GF-D8 (cell line): ENCODE measurements at regions not wholly inside any gene's neighbourhood (a gene's known extent, or its start where the extent isn't known, plus 50 kb on each side); places are given as distances from the start of the nearest gene placed in this dataset.
"Not testable (repeated sequence)": the region's sequence is repeated elsewhere in the genome, so short reads cannot be mapped to it uniquely, and the experiment has no call there.

ENCODE experiments used
- DNase-seq: peaks from one replicate; lab custom pipeline; 2025; lab: John Stamatoyannopoulos, UW

- no peak for DNase-seq
These were observed 84.2 kb upstream of the S1PR1 start for GRCh38 chr1:101152633-101153032.

- no peak for DNase-seq
These were observed 85.5 kb upstream of the S1PR1 start for GRCh38 chr1:101151286-101151685.

DNA sequence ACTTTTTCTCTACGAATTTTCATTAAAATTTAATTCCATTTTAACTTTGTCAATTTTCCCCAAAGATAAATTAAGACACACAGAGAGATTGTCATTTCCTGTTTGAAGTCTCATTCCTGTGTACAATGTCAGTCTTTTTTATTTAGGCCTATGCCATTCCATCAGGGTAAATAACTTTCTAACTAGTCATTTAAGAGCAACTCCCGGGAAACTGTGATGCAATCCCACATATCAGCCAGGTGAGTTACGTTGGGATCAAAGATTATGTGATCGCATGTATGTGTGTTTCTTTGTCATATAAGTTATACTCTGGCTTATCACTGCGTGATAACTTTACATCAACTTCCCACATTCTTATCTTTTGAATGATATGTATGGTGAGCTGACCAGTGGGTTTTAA, 86.1 kb upstream of the S1PR1 start:
- no peak for DNase-seq

DNA sequence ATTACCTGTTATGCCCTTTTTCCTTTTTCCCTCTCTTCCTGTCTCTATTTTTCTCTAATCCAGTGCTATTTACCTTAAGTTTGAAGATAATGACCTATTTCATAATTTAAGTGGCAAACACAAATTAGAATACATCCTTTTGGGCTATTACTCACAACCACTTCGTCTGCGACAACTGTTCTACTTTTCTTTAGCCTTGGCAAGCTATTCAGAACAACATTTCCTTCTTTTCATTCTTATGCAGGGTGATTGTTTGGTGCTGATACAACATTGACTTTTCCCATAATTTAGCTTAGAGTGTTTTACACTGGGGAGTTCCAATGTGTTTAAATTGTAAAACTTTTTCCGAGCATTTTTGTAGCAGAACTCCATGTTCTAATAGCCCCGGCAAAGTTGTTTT, 86.6 kb upstream of the S1PR1 start:
- DNase-seq, result no peak

- DNase-seq, result no peak
These were observed 87.8 kb upstream of the S1PR1 start for GRCh38 chr1:101148980-101149379.

DNA sequence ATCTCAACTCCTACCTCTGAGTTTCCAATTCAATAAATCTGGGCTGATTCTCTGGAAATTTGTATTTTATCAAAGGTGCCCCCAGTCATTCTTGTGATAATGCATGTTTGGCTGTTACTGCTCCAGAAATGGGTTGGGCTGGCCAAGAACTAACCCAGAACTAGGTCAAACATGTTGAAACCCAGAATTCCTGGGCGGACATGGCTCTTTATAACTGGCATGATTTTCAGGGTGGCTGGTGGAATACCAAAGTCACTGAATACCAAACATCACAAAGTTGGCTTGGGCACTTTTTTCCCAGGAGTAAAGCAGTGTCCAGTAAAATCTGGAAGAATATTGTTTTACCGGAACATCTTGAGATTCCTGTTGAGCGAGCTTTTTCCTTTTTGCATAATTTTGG, 89.4 kb upstream of the S1PR1 start:
- no peak for DNase-seq

GRCh38 chr1:101145449-101145820, 91.4 kb upstream of the S1PR1 start:
- no peak for DNase-seq

- DNase-seq, result no peak
These were observed 92.0 kb upstream of the S1PR1 start for GRCh38 chr1:101144671-101145448.

DNA sequence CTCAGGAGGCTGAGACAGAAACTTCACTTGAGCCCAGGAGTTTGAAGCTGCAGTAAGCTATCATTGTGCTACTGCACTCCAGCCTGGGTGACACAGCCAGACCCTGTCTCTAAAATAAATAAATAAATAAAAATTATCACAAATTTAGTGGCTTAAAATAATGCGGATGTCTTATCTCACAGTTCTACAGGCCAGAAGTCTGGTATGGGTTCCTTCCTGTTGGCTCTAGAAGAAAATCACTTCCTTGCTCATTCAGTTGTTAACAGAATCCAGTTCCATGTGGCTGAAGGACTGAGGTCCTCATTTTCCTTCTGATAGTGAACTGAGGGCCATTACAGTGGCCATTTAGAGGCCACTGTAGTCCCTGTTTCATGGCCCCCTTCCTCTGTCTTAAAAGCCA, 94.6 kb upstream of the S1PR1 start:
- no peak for DNase-seq

- no peak for DNase-seq
These were observed 95.4 kb upstream of the S1PR1 start for GRCh38 chr1:101141376-101141775.

DNA sequence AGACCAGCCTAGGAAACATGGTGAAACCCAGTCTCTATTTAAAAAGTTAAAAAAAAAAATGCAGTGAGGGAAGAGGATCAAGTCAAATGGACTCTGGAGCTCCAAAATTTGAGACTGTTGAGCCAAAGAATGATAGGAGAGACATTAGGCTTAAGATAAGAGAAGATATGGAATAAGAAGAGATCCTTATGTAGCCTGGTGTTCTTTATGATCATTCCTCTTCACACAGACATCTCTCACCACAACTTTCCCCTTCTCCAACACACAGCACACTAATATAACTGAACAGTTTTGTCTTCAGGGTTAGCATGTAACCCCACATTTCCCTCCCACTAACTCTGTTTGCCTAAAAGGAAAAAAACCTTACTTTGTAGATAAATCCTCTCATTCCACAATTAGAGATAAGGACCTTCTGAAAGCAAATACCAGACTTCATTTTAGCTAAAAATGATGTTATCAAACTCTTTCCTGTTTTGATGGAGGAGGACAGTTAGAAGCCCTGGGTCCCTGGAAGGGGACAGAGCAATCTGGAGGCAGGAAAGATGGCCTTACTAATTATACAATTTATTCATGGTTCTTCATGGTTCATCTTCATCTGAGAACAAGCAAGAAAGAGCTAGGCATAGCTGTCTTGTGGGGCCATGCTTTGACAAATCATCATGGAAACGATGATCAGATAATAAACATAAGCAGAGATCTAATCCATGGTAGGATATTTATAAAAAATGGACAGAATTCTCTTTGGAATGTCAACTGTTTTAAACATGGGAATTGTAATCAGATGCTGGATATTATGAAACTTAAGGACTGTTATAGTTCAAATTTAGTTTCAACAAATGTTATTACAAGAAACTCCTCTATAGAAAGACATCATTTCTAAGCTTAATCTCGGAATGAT, 96.7 kb upstream of the S1PR1 start:
- DNase-seq, result no peak

GRCh38 chr1:101139130-101139529, 97.7 kb upstream of the S1PR1 start:
- DNase-seq, result no peak

DNA sequence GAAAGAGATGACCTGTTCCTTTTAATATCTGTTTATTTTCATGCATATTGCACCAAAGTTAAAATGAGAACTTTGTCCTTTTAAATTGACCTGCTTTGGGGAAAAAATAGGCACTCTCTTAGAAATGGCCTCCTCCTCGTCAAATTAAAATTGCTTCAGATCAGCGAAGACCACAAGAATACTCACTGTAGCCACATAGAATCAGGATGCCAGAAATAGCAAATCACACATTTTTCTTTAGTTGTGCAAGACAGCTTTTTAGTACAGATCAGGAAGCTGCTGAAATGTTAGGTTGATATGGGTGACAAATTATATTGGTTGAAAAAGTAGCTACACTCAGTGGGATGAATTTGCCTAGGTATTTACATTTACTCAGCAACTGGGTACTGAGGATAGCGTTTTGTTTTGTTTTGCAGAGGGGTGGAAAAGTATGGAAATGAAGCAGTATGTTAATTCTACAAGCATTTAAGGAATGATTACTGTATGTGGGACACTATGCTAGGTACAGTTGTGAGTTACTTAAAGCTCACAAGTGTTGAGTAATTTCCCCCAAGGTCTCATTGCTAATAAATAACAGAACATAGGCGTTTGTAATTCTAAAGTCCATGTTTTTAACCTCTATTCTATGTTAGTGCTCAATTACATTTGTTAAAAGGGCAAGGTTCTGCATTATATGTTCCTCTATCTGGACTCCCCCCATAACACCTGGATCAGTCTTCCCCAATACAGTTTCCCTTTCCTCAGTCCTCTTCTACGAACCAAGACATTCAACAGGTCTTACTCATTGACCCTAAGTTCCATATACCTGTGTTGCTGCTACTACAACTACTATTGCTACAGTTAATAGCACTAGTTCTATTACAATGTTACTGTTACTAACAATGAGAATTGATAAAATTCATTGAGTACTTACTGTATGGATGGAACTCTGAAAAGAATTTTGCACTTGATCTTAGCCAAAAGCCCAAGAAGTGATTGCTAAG, 99.4 kb upstream of the S1PR1 start:
- peak; percentile 9 for DNase-seq

GRCh38 chr1:101136739-101137138, 100.1 kb upstream of the S1PR1 start:
- DNase-seq, result no peak

DNA sequence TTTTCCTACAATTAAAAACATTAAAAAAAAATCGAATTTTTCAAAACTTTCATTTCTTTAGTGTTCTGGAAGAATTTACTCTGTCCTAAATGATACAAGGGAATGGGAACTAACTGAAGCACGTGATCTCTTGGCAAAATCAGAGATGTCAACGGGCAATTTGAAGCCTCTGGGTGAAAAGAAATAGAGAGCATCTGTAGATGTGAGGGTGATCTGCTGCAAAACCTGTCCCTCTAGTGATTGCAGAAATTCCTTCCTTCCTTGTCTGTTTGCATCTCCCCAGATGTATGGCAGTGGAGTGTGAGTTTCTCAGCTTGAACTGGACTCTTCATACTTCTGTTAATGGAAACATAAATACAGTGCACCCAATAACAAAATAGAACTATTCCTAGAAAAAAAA, 100.5 kb upstream of the S1PR1 start:
- DNase-seq, result no peak

GRCh38 chr1:101135526-101135925, 101.3 kb upstream of the S1PR1 start:
- no peak for DNase-seq

DNA sequence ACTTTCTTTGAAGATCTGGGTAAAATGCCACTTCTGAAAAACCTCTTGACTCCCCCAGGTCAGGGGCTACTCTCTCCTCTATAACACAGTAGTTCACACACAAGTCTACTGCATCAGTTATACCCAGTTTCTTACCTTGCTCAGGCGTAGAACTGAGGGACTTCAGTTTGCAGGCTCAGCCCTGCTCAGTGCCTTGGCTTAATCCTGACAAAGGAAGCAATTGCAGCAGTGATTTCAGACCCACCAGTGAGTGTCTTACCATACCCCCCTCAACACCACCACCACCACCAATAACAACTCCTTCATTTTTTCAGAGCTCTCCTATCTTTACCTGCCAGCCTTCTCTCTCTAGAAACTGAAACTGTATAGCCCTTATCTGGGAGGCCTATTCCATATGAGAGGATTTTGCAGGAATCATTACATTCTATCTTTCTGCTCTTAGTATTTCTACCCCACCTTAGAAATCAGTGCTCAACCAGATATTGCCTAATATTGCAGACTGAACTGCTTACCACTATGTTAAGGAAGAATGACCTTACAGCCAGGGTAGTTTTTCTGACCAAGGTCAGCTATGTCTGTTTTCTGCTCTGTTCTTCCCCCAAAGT, 105.5 kb upstream of the S1PR1 start:
- no peak for DNase-seq

DNA sequence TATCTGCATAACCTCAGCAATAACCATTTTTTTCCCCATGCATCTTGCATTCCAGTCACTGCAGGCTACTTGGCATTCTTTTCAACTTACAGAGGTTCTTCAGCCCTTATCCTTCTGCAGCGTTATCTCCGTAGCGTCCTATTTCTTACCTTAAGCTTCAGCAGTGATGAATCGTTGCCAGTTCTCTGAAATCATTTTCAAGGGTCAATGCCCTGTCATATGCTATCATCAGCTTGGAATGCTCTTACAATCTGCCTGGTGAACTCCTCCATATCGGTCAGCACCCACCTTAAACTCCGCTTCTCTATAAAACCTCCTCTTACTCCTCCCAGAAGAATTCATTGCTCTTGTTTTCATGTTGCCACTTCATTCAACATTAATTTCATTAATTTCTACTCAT, 105.1 kb upstream of the DPH5 start:
- no peak for DNase-seq

- no peak for DNase-seq
These were observed 103.3 kb upstream of the DPH5 start for GRCh38 chr1:101128846-101129245.

DNA sequence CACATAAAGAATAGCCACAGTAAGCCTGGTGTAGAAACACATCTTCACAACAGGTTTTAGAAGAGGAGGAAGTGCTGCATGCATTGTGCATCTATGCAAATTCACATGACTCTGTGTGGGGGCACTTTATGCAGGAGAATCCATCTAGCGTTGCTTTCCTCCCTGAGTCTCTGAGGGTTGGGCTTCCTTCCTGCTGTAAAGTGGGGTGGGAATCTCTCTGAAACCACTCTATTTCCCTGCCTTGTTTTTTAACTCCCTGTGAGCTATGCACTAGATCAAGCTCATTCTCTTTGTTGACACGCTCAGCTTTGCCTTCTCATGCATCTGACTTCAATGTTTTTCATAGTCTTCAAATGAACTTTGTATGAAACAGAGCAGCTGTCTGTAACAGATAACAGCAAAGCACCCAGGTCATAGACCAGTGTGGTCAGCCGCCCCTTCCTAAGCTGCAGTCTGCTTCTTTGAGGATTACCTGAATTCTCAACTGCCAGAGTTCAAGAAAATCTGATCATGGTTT, 102.7 kb upstream of the DPH5 start:
- DNase-seq, result peak; percentile 23

GRCh38 chr1:101124405-101124804, 98.8 kb upstream of the DPH5 start:
- no peak for DNase-seq

DNA sequence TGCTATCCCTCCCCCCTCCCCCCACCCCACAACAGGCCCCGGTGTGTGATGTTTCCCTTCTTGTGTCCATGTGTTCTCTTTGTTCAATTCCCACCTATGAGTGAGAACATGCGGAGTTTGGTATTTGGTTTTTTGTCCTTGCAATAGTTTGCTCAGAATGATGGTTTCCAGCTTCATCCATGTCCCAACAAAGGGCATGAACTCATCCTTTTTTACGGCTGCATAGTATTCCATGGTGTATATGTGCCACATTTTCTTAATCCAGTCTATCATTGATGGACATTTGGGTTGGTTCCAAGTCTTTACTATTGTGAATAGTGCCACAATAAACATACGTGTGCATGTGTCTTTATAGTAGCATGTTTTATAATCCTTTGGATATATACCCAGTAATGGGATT, 98.3 kb upstream of the DPH5 start:
- DNase-seq, result not testable (repeated sequence)
